ENCODE measurements at regions not wholly inside any gene's neighbourhood (a gene's known extent, or its start where the extent isn't known, plus 50 kb on each side); places are given as distances from the start of the nearest gene placed in this dataset.
A peak's percentile ranks its signal among the peaks of the same experiment; 100 is the strongest.

- Histone ChIP-seq H3K4me3 (ENCODE audit: low read length) (no peak overlapping the region), H3F3A (ENCODE audit: insufficient read depth, low read length) (no peaks in the 10 kb centered on the region), H3K9ac (ENCODE audit: low read length) (no peak overlapping the region), H3K36me3 (replicated peaks; ENCODE audit: insufficient read depth, low read length) (no peaks in the 10 kb centered on the region), H3K27ac (ENCODE audit: low read length) (no peak overlapping the region), H3K27me3 (replicated peaks; ENCODE audit: insufficient read depth, low read length) (no peaks in the 10 kb centered on the region), H3K9me2 (replicated peaks; ENCODE audit: insufficient read depth, low read length) (no peaks in the 10 kb centered on the region), H3K4me2 (ENCODE audit: low read depth, low read length) (no peak overlapping the region), H4K20me1 (ENCODE audit: insufficient read depth, low read length) (no peaks in the 10 kb centered on the region), H3K9me3 (replicated peaks; ENCODE audit: insufficient read depth, low read length) (no peaks in the 10 kb centered on the region), H2AFZ (ENCODE audit: low read length) (no peak overlapping the region), H3K4me1 (ENCODE audit: low read length) (no peaks in the 10 kb centered on the region), H3K79me2 (ENCODE audit: low read length) (no peaks in the 10 kb centered on the region)
- no peak for TF ChIP-seq CTCF (IDR thresholded peaks at IDR 0.05; ENCODE audit: low read length)
- TF ChIP-seq EZH2 (optimal IDR thresholded peaks at IDR 0.05; ENCODE audit: low read depth, low read length) = no peak
- no peak for TF ChIP-seq EZH2phosphoT487 (IDR thresholded peaks at IDR 0.05; ENCODE audit: low read length)
- DNase-seq = no peak
Observed at GRCh38 chr2:83826577-83826976, 632.5 kb downstream of the SUCLG1 start.

DNA sequence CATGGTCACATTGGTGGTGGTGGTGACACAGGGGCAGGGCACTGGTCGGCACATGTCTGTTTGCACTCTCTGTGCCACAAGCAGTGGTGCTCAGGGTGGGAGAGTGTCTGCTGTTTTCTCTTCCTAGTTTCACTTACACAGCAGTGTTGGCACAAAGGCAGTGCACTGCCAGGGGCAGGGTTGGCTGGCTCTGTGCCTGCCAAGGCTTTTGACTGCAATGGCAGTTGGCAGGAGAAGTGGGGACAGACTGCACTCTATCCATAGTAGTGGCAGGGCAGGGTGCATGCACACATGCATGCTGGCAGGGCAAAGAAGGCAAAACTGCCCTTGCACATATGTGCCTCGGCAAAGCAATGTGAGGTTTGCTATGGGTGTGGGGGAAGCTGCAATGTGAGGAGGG is 635.9 kb downstream of the SUCLG1 start:
- no peaks in the 10 kb centered on the region for H3K9me2 ChIP-seq (replicated peaks; ENCODE audit: insufficient read depth, low read length)
- H3K9ac ChIP-seq (ENCODE audit: low read length) = no peak overlapping the region
- no peaks in the 10 kb centered on the region for H3K9me3 ChIP-seq (replicated peaks; ENCODE audit: insufficient read depth, low read length)
- H3K27ac ChIP-seq (ENCODE audit: low read length) = no peak overlapping the region
- H3K4me3 ChIP-seq (ENCODE audit: low read length) = no peak overlapping the region
- H3K27me3 ChIP-seq (replicated peaks; ENCODE audit: insufficient read depth, low read length) = no peaks in the 10 kb centered on the region
- no peaks in the 10 kb centered on the region for H3K79me2 ChIP-seq (ENCODE audit: low read length)
- DNase-seq = no peak
- no peak overlapping the region for H2AFZ ChIP-seq (ENCODE audit: low read length)
- H3F3A ChIP-seq (ENCODE audit: insufficient read depth, low read length) = no peaks in the 10 kb centered on the region
- no peak for TF ChIP-seq EZH2 (optimal IDR thresholded peaks at IDR 0.05; ENCODE audit: low read depth, low read length)
- no peak for TF ChIP-seq CTCF (IDR thresholded peaks at IDR 0.05; ENCODE audit: low read length)
- no peak for TF ChIP-seq EZH2phosphoT487 (IDR thresholded peaks at IDR 0.05; ENCODE audit: low read length)
- H3K4me1 ChIP-seq (ENCODE audit: low read length) = no peaks in the 10 kb centered on the region
- H4K20me1 ChIP-seq (ENCODE audit: insufficient read depth, low read length) = no peaks in the 10 kb centered on the region
- no peak overlapping the region for H3K4me2 ChIP-seq (ENCODE audit: low read depth, low read length)
- H3K36me3 ChIP-seq (replicated peaks; ENCODE audit: insufficient read depth, low read length) = no peaks in the 10 kb centered on the region

DNA sequence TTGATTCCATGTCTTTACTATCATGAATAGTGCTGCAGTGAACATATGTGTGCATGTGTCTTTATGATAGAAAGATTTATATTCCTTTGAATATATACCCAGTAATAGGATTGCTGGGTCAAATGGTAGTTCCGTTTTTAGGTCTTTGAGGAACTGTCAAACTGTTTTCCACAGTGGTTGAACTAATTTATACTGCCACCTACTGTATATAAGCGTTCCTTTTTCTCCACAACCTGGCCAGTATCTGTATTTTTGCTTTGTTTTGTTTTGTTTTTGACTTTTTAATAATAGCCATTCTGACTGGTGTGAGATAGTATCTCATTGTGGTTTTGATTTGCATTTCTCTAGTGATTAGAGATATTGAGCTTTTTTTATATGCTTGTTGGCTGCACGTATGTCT is 641.6 kb downstream of the SUCLG1 start:
- H3K4me2 ChIP-seq (ENCODE audit: low read depth, low read length) = no peak overlapping the region
- H3K27me3 ChIP-seq (replicated peaks; ENCODE audit: insufficient read depth, low read length) = no peaks in the 10 kb centered on the region
- no peaks in the 10 kb centered on the region for H3K4me1 ChIP-seq (ENCODE audit: low read length)
- no peak overlapping the region for H3K4me3 ChIP-seq (ENCODE audit: low read length)
- peak; percentile 41 for DNase-seq
- no peaks in the 10 kb centered on the region for H3K79me2 ChIP-seq (ENCODE audit: low read length)
- H3K36me3 ChIP-seq (replicated peaks; ENCODE audit: insufficient read depth, low read length) = no peaks in the 10 kb centered on the region
- TF ChIP-seq CTCF (IDR thresholded peaks at IDR 0.05; ENCODE audit: low read length) (peak; percentile 39), EZH2 (optimal IDR thresholded peaks at IDR 0.05; ENCODE audit: low read depth, low read length) (no peak), EZH2phosphoT487 (IDR thresholded peaks at IDR 0.05; ENCODE audit: low read length) (no peak)
- no peaks in the 10 kb centered on the region for H3K9me2 ChIP-seq (replicated peaks; ENCODE audit: insufficient read depth, low read length)
- H3K9ac ChIP-seq (ENCODE audit: low read length) = no peak overlapping the region
- no peak overlapping the region for H2AFZ ChIP-seq (ENCODE audit: low read length)
- H3K9me3 ChIP-seq (replicated peaks; ENCODE audit: insufficient read depth, low read length) = no peaks in the 10 kb centered on the region
- H3K27ac ChIP-seq (ENCODE audit: low read length) = no peak overlapping the region
- no peaks in the 10 kb centered on the region for H3F3A ChIP-seq (ENCODE audit: insufficient read depth, low read length)
- H4K20me1 ChIP-seq (ENCODE audit: insufficient read depth, low read length) = no peaks in the 10 kb centered on the region
